ENCODE measurements at regions not wholly inside any gene's neighbourhood (a gene's known extent, or its start where the extent isn't known, plus 50 kb on each side); places are given as distances from the start of the nearest gene placed in this dataset.

DNA sequence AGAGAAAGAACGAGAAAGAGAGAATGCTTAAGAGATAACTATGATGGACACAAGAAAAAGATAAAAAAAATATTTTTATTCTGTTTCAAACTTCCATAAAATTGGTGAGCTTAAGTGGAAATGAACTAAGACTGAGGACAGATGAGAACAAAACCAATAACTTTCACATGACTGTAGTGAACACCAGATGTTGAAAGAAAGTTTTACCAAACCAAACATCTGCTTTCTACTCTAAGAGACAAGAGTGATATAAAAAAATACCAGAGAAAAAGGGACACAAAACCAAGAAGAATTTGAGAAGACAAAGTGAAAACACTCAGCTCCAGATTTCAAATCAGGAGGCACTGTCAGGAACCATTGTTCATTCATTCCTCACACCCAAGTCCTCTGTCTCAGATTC lies 147.9 kb downstream of the IMPG2 start:
- no peaks in the 10 kb centered on the region for H3K36me3 ChIP-seq
- no peaks in the 10 kb centered on the region for H3K9me3 ChIP-seq
- intact Hi-C loops (cut with DNase I) = no loop called here
- no peak for TF ChIP-seq POLR2A (IDR thresholded peaks at IDR 0.05)
- TF ChIP-seq CTCF (IDR thresholded peaks at IDR 0.05) = no peak
- no peak for TF ChIP-seq POLR2AphosphoS5 (IDR thresholded peaks at IDR 0.05; ENCODE audit: insufficient read depth in 1 of 2, low read depth in 1 of 2)
- no peak overlapping the region for H3K27ac ChIP-seq
- no peaks in the 10 kb centered on the region for H3K27me3 ChIP-seq
- H3K4me1 ChIP-seq = peaks cover 10% of the 10 kb centered on the region
- no peak overlapping the region for H3K4me3 ChIP-seq
- DNase-seq (ENCODE audit: extremely low spot score in 2 of 2) = no peak

GRCh38 chr3:101171681-101172191 lies 148.6 kb downstream of the IMPG2 start:
- Histone ChIP-seq H3K36me3 (no peaks in the 10 kb centered on the region), H3K9me3 (no peaks in the 10 kb centered on the region), H3K4me3 (no peak overlapping the region), H3K4me1 (peaks cover 10% of the 10 kb centered on the region), H3K27ac (no peak overlapping the region), H3K27me3 (no peaks in the 10 kb centered on the region)
- no peak for DNase-seq (ENCODE audit: extremely low spot score in 2 of 2)
- no peak for TF ChIP-seq POLR2A (IDR thresholded peaks at IDR 0.05)
- no peak for TF ChIP-seq CTCF (IDR thresholded peaks at IDR 0.05)
- no peak for TF ChIP-seq POLR2AphosphoS5 (IDR thresholded peaks at IDR 0.05; ENCODE audit: insufficient read depth in 1 of 2, low read depth in 1 of 2)
- intact Hi-C loops (cut with DNase I) = no loop called here

DNA sequence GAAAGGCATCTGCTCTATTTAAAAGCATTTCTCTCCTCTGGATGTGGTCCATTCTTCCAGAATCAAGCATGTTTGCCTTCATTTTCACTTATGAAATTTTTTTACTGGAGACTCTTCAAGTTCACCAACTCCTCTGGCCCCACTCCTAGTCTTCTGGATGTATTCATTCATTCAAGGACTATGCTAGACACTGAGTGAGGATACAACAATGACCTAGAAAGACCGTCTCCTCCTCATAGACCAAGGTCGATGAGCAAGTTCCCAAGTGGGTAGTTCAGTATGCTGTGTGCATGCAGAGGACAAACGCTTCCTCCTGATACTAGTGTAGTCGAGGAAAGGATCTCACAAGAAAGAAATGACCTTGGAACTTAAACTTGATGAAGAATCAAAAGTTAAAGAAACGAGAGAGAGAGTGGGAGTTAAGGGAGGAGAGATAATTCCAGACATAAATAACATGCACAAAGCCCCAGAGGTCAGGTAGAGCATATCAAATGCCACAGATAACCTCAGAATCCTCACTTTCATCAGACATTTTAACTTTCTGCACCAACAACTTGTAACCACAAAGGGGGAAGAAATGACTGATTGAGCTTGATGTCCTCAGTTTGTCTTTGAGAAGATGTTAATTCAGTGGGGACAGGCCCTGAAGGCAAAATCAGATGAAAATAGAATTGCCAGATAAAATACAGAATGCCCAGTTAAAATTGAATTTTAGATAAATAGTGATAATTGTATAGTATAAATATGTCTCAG lies 149.4 kb downstream of the IMPG2 start:
- intact Hi-C loops (cut with DNase I) = no loop called here
- DNase-seq (ENCODE audit: extremely low spot score in 2 of 2) = no peak
- H3K36me3 ChIP-seq = no peaks in the 10 kb centered on the region
- no peaks in the 10 kb centered on the region for H3K9me3 ChIP-seq
- peaks cover 10% of the 10 kb centered on the region for H3K4me1 ChIP-seq
- no peak overlapping the region for H3K4me3 ChIP-seq
- TF ChIP-seq POLR2A (IDR thresholded peaks at IDR 0.05) = no peak
- no peak for TF ChIP-seq POLR2AphosphoS5 (IDR thresholded peaks at IDR 0.05; ENCODE audit: insufficient read depth in 1 of 2, low read depth in 1 of 2)
- no peak for TF ChIP-seq CTCF (IDR thresholded peaks at IDR 0.05)
- no peak overlapping the region for H3K27ac ChIP-seq
- no peaks in the 10 kb centered on the region for H3K27me3 ChIP-seq

GRCh38 chr3:101170062-101170771 lies 150.2 kb downstream of the IMPG2 start:
- no peaks in the 10 kb centered on the region for H3K9me3 ChIP-seq
- peaks cover 10% of the 10 kb centered on the region for H3K4me1 ChIP-seq
- no peaks in the 10 kb centered on the region for H3K36me3 ChIP-seq
- no peak overlapping the region for H3K4me3 ChIP-seq
- no peak for DNase-seq (ENCODE audit: extremely low spot score in 2 of 2)
- no peaks in the 10 kb centered on the region for H3K27me3 ChIP-seq
- TF ChIP-seq POLR2AphosphoS5 (IDR thresholded peaks at IDR 0.05; ENCODE audit: insufficient read depth in 1 of 2, low read depth in 1 of 2) = no peak
- TF ChIP-seq CTCF (IDR thresholded peaks at IDR 0.05) = no peak
- no peak for TF ChIP-seq POLR2A (IDR thresholded peaks at IDR 0.05)
- no peak overlapping the region for H3K27ac ChIP-seq
- intact Hi-C loops (cut with DNase I) = no loop called here

- H3K27me3 ChIP-seq = no peaks in the 10 kb centered on the region
- H3K4me3 ChIP-seq = no peak overlapping the region
- intact Hi-C loops (cut with DNase I) = no loop called here
- TF ChIP-seq POLR2A (IDR thresholded peaks at IDR 0.05) = no peak
- TF ChIP-seq CTCF (IDR thresholded peaks at IDR 0.05) = no peak
- TF ChIP-seq POLR2AphosphoS5 (IDR thresholded peaks at IDR 0.05; ENCODE audit: insufficient read depth in 1 of 2, low read depth in 1 of 2) = no peak
- H3K9me3 ChIP-seq = no peaks in the 10 kb centered on the region
- no peaks in the 10 kb centered on the region for H3K36me3 ChIP-seq
- no peak for DNase-seq (ENCODE audit: extremely low spot score in 2 of 2)
- peaks cover 10% of the 10 kb centered on the region for H3K4me1 ChIP-seq
- no peak overlapping the region for H3K27ac ChIP-seq
These were observed 150.9 kb downstream of the IMPG2 start for GRCh38 chr3:101169516-101169915.

Data from vagina (tissue), 2 donors.